ENCODE measurements at regions not wholly inside any gene's neighbourhood (a gene's known extent, or its start where the extent isn't known, plus 50 kb on each side); places are given as distances from the start of the nearest gene placed in this dataset.

- TF ChIP-seq CTCF (IDR thresholded peaks at IDR 0.05; ENCODE audit: insufficient read depth, low read depth, low read length, missing control alignments): no peak
Observed at GRCh38 chr1:5720484-5720883, 271.7 kb downstream of the NPHP4 start.

GRCh38 chr1:5720045-5720444, 272.2 kb downstream of the NPHP4 start:
- DNase-seq (ENCODE audit: low read depth): no peak
- no peak overlapping the region for H3K4me3 ChIP-seq (ENCODE audit: low read length)
- TF ChIP-seq CTCF (IDR thresholded peaks at IDR 0.05; ENCODE audit: insufficient read depth, low read depth, low read length, missing control alignments): no peak

More at GRCh38 chr1:5720484-5720883, 271.7 kb downstream of the NPHP4 start:
- H3K4me3 ChIP-seq (ENCODE audit: low read length): no peak overlapping the region
- peak; percentile 84 for DNase-seq (ENCODE audit: low read depth)

- H3K4me3 ChIP-seq (ENCODE audit: low read length): no peak overlapping the region
- no peak for TF ChIP-seq CTCF (IDR thresholded peaks at IDR 0.05; ENCODE audit: insufficient read depth, low read depth, low read length, missing control alignments)
- no peak for DNase-seq (ENCODE audit: low read depth)
Observed at GRCh38 chr1:5718831-5719632, 273.2 kb downstream of the NPHP4 start.

GRCh38 chr1:5717031-5717682, 275.1 kb downstream of the NPHP4 start:
- TF ChIP-seq CTCF (IDR thresholded peaks at IDR 0.05; ENCODE audit: insufficient read depth, low read depth, low read length, missing control alignments): no peak
- H3K4me3 ChIP-seq (ENCODE audit: low read length): no peak overlapping the region
- DNase-seq (ENCODE audit: low read depth): no peak

- no peak overlapping the region for H3K4me3 ChIP-seq (ENCODE audit: low read length)
- no peak for DNase-seq (ENCODE audit: low read depth)
- no peak for TF ChIP-seq CTCF (IDR thresholded peaks at IDR 0.05; ENCODE audit: insufficient read depth, low read depth, low read length, missing control alignments)
Observed at GRCh38 chr1:5716126-5716525, 276.1 kb downstream of the NPHP4 start.

- no peak for TF ChIP-seq CTCF (IDR thresholded peaks at IDR 0.05; ENCODE audit: insufficient read depth, low read depth, low read length, missing control alignments)
- DNase-seq (ENCODE audit: low read depth): no peak
- no peak overlapping the region for H3K4me3 ChIP-seq (ENCODE audit: low read length)
Observed at GRCh38 chr1:5713101-5714010, 278.9 kb downstream of the NPHP4 start.
